Activated CD4-positive, alpha-beta T cell treated with anti-CD3 and anti-CD28 coated beads for 36 hours (primary cell): ENCODE measurements at regions not wholly inside any gene's neighbourhood (a gene's known extent, or its start where the extent isn't known, plus 50 kb on each side); places are given as distances from the start of the nearest gene placed in this dataset.

Source experiments
- ATAC-seq: fragments of 200-7000 bp; cut with Tn5 transposase; one replicate; pipeline ENCODE4 v1.10.0; 2021; ENCODE audit warnings: mild to moderate bottlenecking, moderate library complexity
- CTCF ChIA-PET: fragments of 350-600 bp; sonication (Branson Sonifier 250); formaldehyde crosslinking; loops from one replicate; lab custom pipeline; 2021; ENCODE audit warnings: antibody characterized with exemption; lab: Charles Lee
- POLR2A ChIA-PET: fragments of 350-600 bp; sonication (Branson Sonifier 250); formaldehyde crosslinking; loops from one replicate; lab custom pipeline; 2021; ENCODE audit warnings: antibody characterized with exemption, inconsistent platforms; lab: Charles Lee
- DNase-seq: peaks from one replicate; pipeline ENCODE4 v3.0.0-alpha.2; 2020
- H3K27ac Mint-ChIP-seq: one replicate; pipeline ENCODE4 v1.8.0; 2021; ENCODE audit warnings: mixed read lengths
- H3K27me3 Mint-ChIP-seq: one replicate; pipeline ENCODE4 v1.8.0; 2021; ENCODE audit warnings: mixed read lengths
- H3K36me3 Mint-ChIP-seq: one replicate; pipeline ENCODE4 v1.8.0; 2021; ENCODE audit warnings: low read depth, mixed read lengths
- H3K4me1 Mint-ChIP-seq: one replicate; pipeline ENCODE4 v1.8.0; 2021; ENCODE audit warnings: mixed read lengths
- H3K4me3 Mint-ChIP-seq: one replicate; pipeline ENCODE4 v1.8.0; 2021; ENCODE audit warnings: mild to moderate bottlenecking, moderate library complexity, mixed read lengths
- H3K9me3 Mint-ChIP-seq: one replicate; pipeline ENCODE4 v1.8.0; 2021; ENCODE audit warnings: low read depth, mixed read lengths
- intact Hi-C, 2 experiments: fragments of 100-400 bp; cut with DNase I in 1 of 2; cut with micrococcal nuclease in 1 of 2; formaldehyde crosslinking; loops; one replicate each; pipeline versions ENCODE4 v1.14.2 to v1.15.1; 2022 to 2024; cut with DNase I, micrococcal nuclease

DNA sequence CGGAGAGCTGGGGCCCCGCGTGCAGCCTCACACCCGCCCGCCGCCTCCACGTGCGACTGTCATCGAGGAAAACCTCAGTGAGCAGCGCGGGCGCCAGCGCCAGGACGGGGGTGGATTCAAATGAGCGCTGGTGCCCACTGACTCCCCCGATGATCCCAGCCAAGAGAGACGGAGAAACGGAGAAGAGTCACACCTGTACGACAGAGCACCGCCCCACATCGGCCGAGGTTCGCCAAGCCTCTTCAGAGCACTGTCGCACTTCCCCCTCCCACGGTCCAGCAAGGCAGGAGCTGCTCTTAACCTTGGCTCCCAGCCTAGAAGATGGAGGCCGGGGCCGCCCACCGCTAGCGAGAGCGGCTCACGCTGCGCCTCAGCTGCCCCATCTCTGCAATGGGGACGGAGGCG, 130.9 kb upstream of the IQSEC1 start:
- H3K27me3 Mint-ChIP-seq = peaks cover 33% of the 10 kb centered on the region
- POLR2A ChIA-PET = no interaction called here
- CTCF ChIA-PET = no interaction called here
- ATAC-seq (no peak), DNase-seq (peak; percentile 20)
- H3K36me3 Mint-ChIP-seq = no peaks in the 10 kb centered on the region
- H3K4me1 Mint-ChIP-seq = no peaks in the 10 kb centered on the region
- intact Hi-C loops = no loop called here
- H3K4me3 Mint-ChIP-seq = no peak overlapping the region
- H3K9me3 Mint-ChIP-seq = no peaks in the 10 kb centered on the region
- H3K27ac Mint-ChIP-seq = no peak overlapping the region

DNA sequence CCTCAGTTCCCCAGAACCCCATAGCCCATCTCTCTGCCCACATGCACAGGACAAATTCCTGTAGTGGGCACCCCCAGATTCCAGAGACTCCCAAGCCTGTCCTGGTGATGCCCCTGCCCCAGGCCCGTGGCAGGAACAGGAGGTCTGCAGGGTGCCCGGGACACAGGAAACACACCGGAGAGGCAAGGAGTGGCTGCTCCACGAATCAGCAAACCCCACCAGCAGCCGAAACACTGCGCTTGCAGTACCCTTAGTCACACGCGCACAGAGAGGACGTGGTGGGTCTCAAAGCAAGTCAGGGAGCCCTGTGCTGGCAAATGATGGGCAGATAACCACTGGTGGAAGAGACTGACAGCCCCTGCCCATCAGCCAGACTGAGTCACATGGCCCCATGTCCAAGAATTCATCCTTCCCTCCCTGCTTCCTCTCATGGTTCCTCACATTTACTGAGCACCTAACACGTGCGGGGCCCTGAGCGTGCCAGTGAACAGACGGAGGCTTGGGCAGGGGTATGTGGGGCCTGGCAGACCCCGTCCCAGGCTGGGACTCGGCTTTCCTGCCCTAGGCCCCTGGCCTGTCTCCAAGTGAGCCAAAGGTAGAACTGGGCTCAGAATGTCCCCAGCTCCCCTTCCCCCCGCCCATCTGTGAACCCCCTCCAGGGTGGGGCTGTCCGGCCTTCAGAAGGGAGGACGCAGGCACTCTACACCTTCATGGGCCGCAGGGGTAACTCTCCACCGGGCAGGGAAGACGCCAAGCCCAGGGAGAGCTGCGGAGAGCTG, 130.4 kb upstream of the IQSEC1 start:
- no peak overlapping the region for H3K4me3 Mint-ChIP-seq
- ATAC-seq (no peak), DNase-seq (no peak)
- intact Hi-C loops = no loop called here
- no peaks in the 10 kb centered on the region for H3K9me3 Mint-ChIP-seq
- no peak overlapping the region for H3K27ac Mint-ChIP-seq
- ChIA-PET POLR2A (no interaction called here), CTCF (no interaction called here)
- H3K36me3 Mint-ChIP-seq = no peaks in the 10 kb centered on the region
- H3K27me3 Mint-ChIP-seq = peaks cover 33% of the 10 kb centered on the region
- H3K4me1 Mint-ChIP-seq = no peaks in the 10 kb centered on the region

GRCh38 chr3:13202744-13203397, 129.6 kb upstream of the IQSEC1 start:
- no peaks in the 10 kb centered on the region for H3K9me3 Mint-ChIP-seq
- ChIA-PET POLR2A (no interaction called here), CTCF (no interaction called here)
- intact Hi-C loops = no loop called here
- ATAC-seq = no peak
- H3K27ac Mint-ChIP-seq = no peak overlapping the region
- peaks cover 33% of the 10 kb centered on the region for H3K27me3 Mint-ChIP-seq
- no peaks in the 10 kb centered on the region for H3K4me1 Mint-ChIP-seq
- no peak overlapping the region for H3K4me3 Mint-ChIP-seq
- H3K36me3 Mint-ChIP-seq = no peaks in the 10 kb centered on the region
- DNase-seq = no peak

GRCh38 chr3:13201851-13202250, 128.6 kb upstream of the IQSEC1 start:
- H3K27me3 Mint-ChIP-seq = peaks cover 30% of the 10 kb centered on the region
- no peaks in the 10 kb centered on the region for H3K4me1 Mint-ChIP-seq
- intact Hi-C loops = loop anchor here in 1 of 2 experiments (1.0 kb wide), 1 partner anchor 259 kb away; no protein-coding TSS in a partner anchor
- ChIA-PET POLR2A (no interaction called here), CTCF (interaction anchor here (1.3 kb wide), 1 partner anchor 17 kb away, joined by 3 read pairs; no protein-coding TSS in a partner anchor)
- no peaks in the 10 kb centered on the region for H3K9me3 Mint-ChIP-seq
- DNase-seq = no peak
- H3K27ac Mint-ChIP-seq = no peak overlapping the region
- H3K4me3 Mint-ChIP-seq = no peak overlapping the region
- H3K36me3 Mint-ChIP-seq = no peaks in the 10 kb centered on the region
- no peak for ATAC-seq

- ChIA-PET CTCF (interaction anchor here (0.6 to 1.3 kb wide), 2 partner anchors 16 to 313 kb away, joined by 3 read pairs; no protein-coding TSS in a partner anchor), POLR2A (no interaction called here)
- no peak overlapping the region for H3K27ac Mint-ChIP-seq
- no peak overlapping the region for H3K4me3 Mint-ChIP-seq
- DNase-seq (peak; percentile 14), ATAC-seq (no peak)
- H3K36me3 Mint-ChIP-seq = no peaks in the 10 kb centered on the region
- H3K4me1 Mint-ChIP-seq = peaks cover 7% of the 10 kb centered on the region
- H3K9me3 Mint-ChIP-seq = no peaks in the 10 kb centered on the region
- intact Hi-C loops = loop anchor here in 1 of 2 experiments (1.0 kb wide), 1 partner anchor 260 kb away; no protein-coding TSS in a partner anchor
- H3K27me3 Mint-ChIP-seq = peaks cover 28% of the 10 kb centered on the region
Measured at GRCh38 chr3:13200946-13201345, 127.7 kb upstream of the IQSEC1 start.

- Mint-ChIP-seq H3K4me1 (peaks cover 9% of the 10 kb centered on the region), H3K4me3 (no peak overlapping the region), H3K27ac (no peak overlapping the region), H3K9me3 (no peaks in the 10 kb centered on the region), H3K27me3 (peaks cover 24% of the 10 kb centered on the region), H3K36me3 (no peaks in the 10 kb centered on the region)
- ChIA-PET CTCF (no interaction called here), POLR2A (no interaction called here)
- ATAC-seq (no peak), DNase-seq (no peak)
- intact Hi-C loops = no loop called here
Measured at GRCh38 chr3:13200465-13200864, 127.2 kb upstream of the IQSEC1 start.

DNA sequence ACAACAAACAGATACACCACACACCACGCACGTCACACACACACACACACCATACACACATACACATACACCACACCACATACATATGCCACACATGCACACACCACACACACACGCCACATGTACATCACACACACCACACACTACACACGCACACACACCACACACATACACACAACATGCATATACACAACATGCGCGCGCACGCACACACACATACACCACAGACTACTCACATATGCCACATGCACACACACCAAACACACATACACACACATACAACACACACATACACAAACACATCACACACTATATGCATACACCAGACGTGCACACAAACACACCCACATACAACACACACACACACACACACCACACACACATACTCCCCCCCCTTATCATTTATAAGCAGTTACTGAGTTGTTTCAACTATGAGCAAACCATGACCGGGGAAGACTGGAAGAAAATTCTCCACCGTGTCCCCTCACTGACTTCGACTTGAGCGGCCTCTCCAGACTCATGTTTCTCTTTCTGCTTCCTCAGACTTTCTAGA, 126.7 kb upstream of the IQSEC1 start:
- H3K27me3 Mint-ChIP-seq = peaks cover 19% of the 10 kb centered on the region
- ATAC-seq (no peak), DNase-seq (no peak)
- no peaks in the 10 kb centered on the region for H3K9me3 Mint-ChIP-seq
- no peak overlapping the region for H3K4me3 Mint-ChIP-seq
- POLR2A ChIA-PET = no interaction called here
- H3K27ac Mint-ChIP-seq = no peak overlapping the region
- H3K36me3 Mint-ChIP-seq = no peaks in the 10 kb centered on the region
- H3K4me1 Mint-ChIP-seq = peaks cover 9% of the 10 kb centered on the region
- intact Hi-C loops = no loop called here
- CTCF ChIA-PET = no interaction called here

GRCh38 chr3:13199006-13199776, 126.0 kb upstream of the IQSEC1 start:
- Mint-ChIP-seq H3K36me3 (no peaks in the 10 kb centered on the region), H3K27me3 (peaks cover 14% of the 10 kb centered on the region), H3K4me1 (peaks cover 9% of the 10 kb centered on the region), H3K4me3 (no peak overlapping the region), H3K9me3 (no peaks in the 10 kb centered on the region), H3K27ac (no peak overlapping the region)
- no peak for ATAC-seq
- no peak for DNase-seq
- ChIA-PET CTCF (no interaction called here), POLR2A (no interaction called here)
- intact Hi-C loops = no loop called here

DNA sequence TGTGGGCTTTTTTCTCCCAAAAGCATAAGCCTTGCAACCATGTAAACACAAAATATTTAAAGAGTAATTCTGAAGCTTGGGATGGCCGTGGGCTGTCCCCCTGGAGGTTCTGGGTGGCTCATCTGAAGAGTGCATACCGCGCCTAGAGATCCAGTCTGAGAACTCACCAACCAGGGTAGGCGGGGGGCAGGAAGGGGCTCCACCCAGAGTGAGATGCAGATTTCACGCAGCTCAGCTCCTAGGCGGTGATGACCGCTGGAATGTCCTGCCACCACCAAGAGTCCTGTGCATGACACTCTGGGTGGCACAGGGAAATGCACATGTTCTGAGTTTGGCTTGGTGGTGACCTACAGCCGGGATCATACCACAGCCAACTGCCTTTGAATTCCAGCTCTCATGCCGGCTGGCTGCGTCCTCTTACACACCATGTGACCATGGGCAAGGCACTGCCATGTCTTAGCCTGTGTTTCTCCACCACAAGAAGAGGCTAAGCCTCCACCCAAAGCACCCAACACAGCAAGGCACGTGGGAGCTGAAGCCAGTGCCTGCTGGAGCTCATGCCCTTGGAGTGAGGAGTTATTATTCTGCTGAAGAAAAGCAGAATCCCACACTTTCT, 125.1 kb upstream of the IQSEC1 start:
- no peaks in the 10 kb centered on the region for H3K9me3 Mint-ChIP-seq
- ATAC-seq (no peak), DNase-seq (no peak)
- H3K4me3 Mint-ChIP-seq = no peak overlapping the region
- peaks cover 14% of the 10 kb centered on the region for H3K27me3 Mint-ChIP-seq
- ChIA-PET POLR2A (no interaction called here), CTCF (interaction anchor here (1.1 kb wide), 1 partner anchor 356 kb away, joined by 3 read pairs; no protein-coding TSS in a partner anchor)
- no peaks in the 10 kb centered on the region for H3K36me3 Mint-ChIP-seq
- intact Hi-C loops = no loop called here
- peaks cover 9% of the 10 kb centered on the region for H3K4me1 Mint-ChIP-seq
- no peak overlapping the region for H3K27ac Mint-ChIP-seq

DNA sequence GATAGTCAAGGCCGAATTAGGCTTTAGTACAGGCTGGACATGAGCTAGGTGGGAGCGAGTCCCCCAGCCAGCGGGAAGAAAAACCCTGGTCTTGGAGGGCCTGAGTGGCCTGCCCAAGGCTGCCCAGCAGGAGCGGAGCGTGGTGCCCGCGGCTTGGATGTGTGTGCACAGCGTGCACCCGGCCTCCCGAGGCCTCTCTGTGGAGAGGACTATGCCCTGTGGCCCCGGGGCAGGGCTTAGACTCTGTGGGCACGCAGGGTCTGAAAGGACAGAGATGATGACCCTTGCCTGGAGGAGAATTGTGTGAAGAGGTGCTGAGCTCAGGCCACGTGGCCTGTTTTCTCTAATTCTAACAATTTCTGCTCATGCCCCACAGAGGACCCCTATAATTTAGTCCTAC, 124.6 kb upstream of the IQSEC1 start:
- H3K36me3 Mint-ChIP-seq = no peaks in the 10 kb centered on the region
- DNase-seq = no peak
- no peak overlapping the region for H3K27ac Mint-ChIP-seq
- H3K4me1 Mint-ChIP-seq = peaks cover 9% of the 10 kb centered on the region
- peaks cover 11% of the 10 kb centered on the region for H3K27me3 Mint-ChIP-seq
- CTCF ChIA-PET = interaction anchor here (1.1 kb wide), 1 partner anchor 356 kb away, joined by 3 read pairs; no protein-coding TSS in a partner anchor
- H3K4me3 Mint-ChIP-seq = no peak overlapping the region
- POLR2A ChIA-PET = interaction anchor here (0.6 kb wide), 1 partner anchor 51 kb away, joined by 4 read pairs; no protein-coding TSS in a partner anchor
- intact Hi-C loops = no loop called here
- no peak for ATAC-seq
- H3K9me3 Mint-ChIP-seq = no peaks in the 10 kb centered on the region

- CTCF ChIA-PET = interaction anchor here (1.1 kb wide), 1 partner anchor 355 kb away, joined by 3 read pairs; no protein-coding TSS in a partner anchor
- ATAC-seq = no peak
Measured at GRCh38 chr3:13197281-13197680, 124.1 kb upstream of the IQSEC1 start.

More at GRCh38 chr3:13197281-13197680, 124.1 kb upstream of the IQSEC1 start:
- POLR2A ChIA-PET = interaction anchor here (0.6 kb wide), 1 partner anchor 52 kb away, joined by 4 read pairs; no protein-coding TSS in a partner anchor
- Mint-ChIP-seq H3K36me3 (no peaks in the 10 kb centered on the region), H3K9me3 (no peaks in the 10 kb centered on the region), H3K27me3 (peaks cover 10% of the 10 kb centered on the region), H3K27ac (no peak overlapping the region), H3K4me1 (peaks cover 9% of the 10 kb centered on the region), H3K4me3 (no peak overlapping the region)
- intact Hi-C loops = no loop called here
- DNase-seq = no peak
